ENCODE measurements at regions not wholly inside any gene's neighbourhood (a gene's known extent, or its start where the extent isn't known, plus 50 kb on each side); places are given as distances from the start of the nearest gene placed in this dataset.

GRCh38 chr6:168239044-168239773 lies 80.4 kb downstream of the DACT2 start:
- Histone ChIP-seq H4K20me1 (replicated peaks; ENCODE audit: control insufficient read depth, insufficient read depth, low read length) (peaks cover 9% of the 10 kb centered on the region; the same call in 1 of the 2 replicates), H3K4me2 (ENCODE audit: insufficient read depth, low read length) (no peak overlapping the region), H3K4me3 (no peak overlapping the region), H3K27me3 (ENCODE audit: control insufficient read depth in 2 of 2, insufficient read depth in 2 of 2, low read length in 2 of 2) (peaks cover 0 to 52% of the 10 kb centered on the region in 2 experiments; a peak in 2 of 5 replicates), H3K79me2 (ENCODE audit: control insufficient read depth, insufficient read depth, low read length) (no peaks in the 10 kb centered on the region), H3K9me1 (ENCODE audit: control insufficient read depth, insufficient read depth, low read length) (no peaks in the 10 kb centered on the region), H2AFZ (ENCODE audit: low read depth, low read length) (no peak overlapping the region), H3K36me3 (ENCODE audit: control insufficient read depth, insufficient read depth, low read length) (no peaks in the 10 kb centered on the region), H3K27ac (ENCODE audit: extremely low read depth, low read depth, low read length) (no peak overlapping the region), H3K4me1 (replicated peaks in 1 of 2; ENCODE audit: control insufficient read depth in 2 of 2, insufficient read depth in 2 of 2, low read length in 2 of 2) (peaks cover 0 to 6% of the 10 kb centered on the region in 2 experiments; a peak in 1 of 5 replicates), H3K9me3 (replicated peaks; ENCODE audit: control insufficient read depth, insufficient read depth, low read depth, low read length) (no peaks in the 10 kb centered on the region), H3K9ac (ENCODE audit: insufficient read depth in 1 of 2, low read depth in 2 of 2, low read length in 2 of 2) (no peak overlapping the region)
- in situ Hi-C loops (cut with MboI) = no loop called here
- ChIA-PET CTCF (ENCODE audit: low intra/inter-chr PET ratio) (no interaction called here), POLR2A (no interaction called here)
- BruUV-seq (replicated peaks) = no TSS peak
- 2% methylated on average over 19 of the region's 21 CpGs for WGBS (ENCODE audit: insufficient coverage, low coverage, missing lambda C conversion rate)
- intact Hi-C loops (cut with micrococcal nuclease) = no loop called here
- ATAC-seq (no peak), DNase-seq (ENCODE audit: extremely low read depth in 1 of 4, low spot score in 3 of 4) (no peak), FAIRE-seq (no peak)
- TF ChIP-seq ZBTB12 (CRISPR knock-in tag; IDR thresholded peaks at IDR 0.05) = no peak
- no peak for TF ChIP-seq ZNF280A (IDR thresholded peaks at IDR 0.05; ENCODE audit: low read depth, partially characterized antibody)
- TF ChIP-seq RFX7 (CRISPR knock-in tag; IDR thresholded peaks at IDR 0.05) = no peak
- no peak for TF ChIP-seq L3MBTL2 (IDR thresholded peaks at IDR 0.05)
- TF ChIP-seq DDX20 (tag; IDR thresholded peaks at IDR 0.05; ENCODE audit: low read depth) = no peak
- no peak for TF ChIP-seq U2AF2 (optimal IDR thresholded peaks at IDR 0.05; ENCODE audit: low read depth, low read length)
- TF ChIP-seq SMAD2 (IDR thresholded peaks at IDR 0.05; ENCODE audit: low read depth, low read length) = no peak
- no peak for TF ChIP-seq SLC30A9 (CRISPR knock-in tag; IDR thresholded peaks at IDR 0.05)
- no peak for TF ChIP-seq HDAC2 (IDR thresholded peaks at IDR 0.05)
- no peak for TF ChIP-seq ZNF398 (CRISPR knock-in tag; IDR thresholded peaks at IDR 0.05)
- TF ChIP-seq FOXJ3 (CRISPR knock-in tag; IDR thresholded peaks at IDR 0.05) = no peak
- no peak for TF ChIP-seq SMARCA4 (IDR thresholded peaks at IDR 0.05)
- no peak for TF ChIP-seq SRSF9 (IDR thresholded peaks at IDR 0.05; ENCODE audit: borderline replicate concordance, low read depth, low read length)
- TF ChIP-seq CHD4 (IDR thresholded peaks at IDR 0.05; ENCODE audit: insufficient read depth, insufficient replicate concordance, low read depth, low read length, poor library complexity, severe bottlenecking) = no peak
- TF ChIP-seq TOE1 (IDR thresholded peaks at IDR 0.05; ENCODE audit: borderline replicate concordance) = no peak
- no peak for TF ChIP-seq TOE1 (CRISPR knock-in tag; IDR thresholded peaks at IDR 0.05; ENCODE audit: borderline replicate concordance, low read depth)
- no peak for TF ChIP-seq ZNF449 (CRISPR knock-in tag; IDR thresholded peaks at IDR 0.05)
